ENCODE measurements at regions not wholly inside any gene's neighbourhood (a gene's known extent, or its start where the extent isn't known, plus 50 kb on each side); places are given as distances from the start of the nearest gene placed in this dataset.

DNA sequence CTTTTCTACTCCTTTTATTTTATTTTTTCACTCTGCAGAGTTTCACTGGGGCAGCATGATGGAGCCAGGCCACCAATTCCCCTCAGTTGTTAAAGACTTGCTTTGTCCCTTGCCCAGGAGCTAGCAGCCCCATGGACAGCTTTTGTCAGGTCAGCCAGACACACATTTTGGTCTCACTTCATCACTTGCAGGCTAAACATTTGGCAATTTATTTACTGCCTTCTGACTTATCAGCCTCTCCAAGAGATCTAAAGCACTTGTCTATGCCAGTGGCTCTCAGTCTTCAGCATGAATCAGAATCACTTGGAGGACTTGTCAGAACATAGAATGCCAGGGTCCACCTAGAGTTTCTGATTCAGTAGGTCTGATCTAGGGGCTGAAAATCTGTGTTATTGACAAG is 66.4 kb upstream of the GDF10 start:
- Histone ChIP-seq H2AFZ (no peak overlapping the region), H4K20me1 (ENCODE audit: insufficient read depth) (no peaks in the 10 kb centered on the region), H3K9me2 (ENCODE audit: insufficient read depth) (no peaks in the 10 kb centered on the region), H3K79me2 (ENCODE audit: low read depth) (no peaks in the 10 kb centered on the region), H3K27me3 (ENCODE audit: insufficient read depth, low read depth) (no peaks in the 10 kb centered on the region), H3K36me3 (ENCODE audit: low read depth) (no peaks in the 10 kb centered on the region), H3F3A (ENCODE audit: insufficient read depth, low read depth) (no peaks in the 10 kb centered on the region), H3K4me3 (no peak overlapping the region), H3K4me2 (no peak overlapping the region), H3K4me1 (replicated peaks; ENCODE audit: insufficient read depth) (no peaks in the 10 kb centered on the region), H3K27ac (no peak overlapping the region), H3K9me3 (ENCODE audit: insufficient read depth, low read depth) (no peaks in the 10 kb centered on the region)
- POLR2A ChIA-PET (ENCODE audit: unreplicated experiment) = no interaction called here
- BruUV-seq (replicated peaks) = no TSS peak
- TF ChIP-seq, protein P1, sequence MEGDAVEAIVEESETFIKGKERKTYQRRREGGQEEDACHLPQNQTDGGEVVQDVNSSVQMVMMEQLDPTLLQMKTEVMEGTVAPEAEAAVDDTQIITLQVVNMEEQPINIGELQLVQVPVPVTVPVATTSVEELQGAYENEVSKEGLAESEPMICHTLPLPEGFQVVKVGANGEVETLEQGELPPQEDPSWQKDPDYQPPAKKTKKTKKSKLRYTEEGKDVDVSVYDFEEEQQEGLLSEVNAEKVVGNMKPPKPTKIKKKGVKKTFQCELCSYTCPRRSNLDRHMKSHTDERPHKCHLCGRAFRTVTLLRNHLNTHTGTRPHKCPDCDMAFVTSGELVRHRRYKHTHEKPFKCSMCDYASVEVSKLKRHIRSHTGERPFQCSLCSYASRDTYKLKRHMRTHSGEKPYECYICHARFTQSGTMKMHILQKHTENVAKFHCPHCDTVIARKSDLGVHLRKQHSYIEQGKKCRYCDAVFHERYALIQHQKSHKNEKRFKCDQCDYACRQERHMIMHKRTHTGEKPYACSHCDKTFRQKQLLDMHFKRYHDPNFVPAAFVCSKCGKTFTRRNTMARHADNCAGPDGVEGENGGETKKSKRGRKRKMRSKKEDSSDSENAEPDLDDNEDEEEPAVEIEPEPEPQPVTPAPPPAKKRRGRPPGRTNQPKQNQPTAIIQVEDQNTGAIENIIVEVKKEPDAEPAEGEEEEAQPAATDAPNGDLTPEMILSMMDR (conservative IDR thresholded peaks at IDR 0.05) = no peak
- no peak for TF ChIP-seq EZH2 (IDR thresholded peaks at IDR 0.05; ENCODE audit: low read depth)
- DNase-seq = no peak
- intact Hi-C loops (cut with micrococcal nuclease; ENCODE audit: unreplicated experiment) = no loop called here
- CTCF ChIA-PET = no interaction called here

DNA sequence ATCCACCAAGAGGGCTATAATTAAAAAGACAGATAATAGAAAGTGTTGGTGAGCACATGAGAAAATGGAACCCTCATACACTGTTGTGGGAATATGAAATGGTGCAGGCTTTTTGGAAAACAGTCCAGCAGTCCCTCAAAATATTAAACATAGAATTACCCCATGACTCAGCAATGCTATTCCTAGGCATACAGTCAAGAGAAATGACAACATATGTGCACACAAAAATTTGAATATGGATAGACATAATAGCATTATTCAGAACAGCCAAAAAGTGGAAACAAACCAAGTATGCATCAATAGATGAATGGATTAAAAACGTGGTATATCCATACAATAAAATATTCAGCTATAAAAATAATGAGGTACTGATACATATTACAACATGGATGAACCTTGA is 64.5 kb upstream of the GDF10 start:
- DNase-seq = no peak
- Histone ChIP-seq H3K4me1 (replicated peaks; ENCODE audit: insufficient read depth) (no peaks in the 10 kb centered on the region), H3K9me3 (ENCODE audit: insufficient read depth, low read depth) (no peaks in the 10 kb centered on the region), H3K4me3 (no peak overlapping the region), H3K9me2 (ENCODE audit: insufficient read depth) (no peaks in the 10 kb centered on the region), H3K4me2 (no peak overlapping the region), H3K79me2 (ENCODE audit: low read depth) (no peaks in the 10 kb centered on the region), H3K27me3 (ENCODE audit: insufficient read depth, low read depth) (no peaks in the 10 kb centered on the region), H3F3A (ENCODE audit: insufficient read depth, low read depth) (no peaks in the 10 kb centered on the region), H4K20me1 (ENCODE audit: insufficient read depth) (no peaks in the 10 kb centered on the region), H2AFZ (no peak overlapping the region), H3K36me3 (ENCODE audit: low read depth) (no peaks in the 10 kb centered on the region), H3K27ac (no peak overlapping the region)
- ChIA-PET POLR2A (ENCODE audit: unreplicated experiment) (no interaction called here), CTCF (no interaction called here)
- BruUV-seq (replicated peaks) = no TSS peak
- TF ChIP-seq, protein P1 (conservative IDR thresholded peaks at IDR 0.05) = no peak
- no peak for TF ChIP-seq EZH2 (IDR thresholded peaks at IDR 0.05; ENCODE audit: low read depth)
- intact Hi-C loops (cut with micrococcal nuclease; ENCODE audit: unreplicated experiment) = no loop called here

DNA sequence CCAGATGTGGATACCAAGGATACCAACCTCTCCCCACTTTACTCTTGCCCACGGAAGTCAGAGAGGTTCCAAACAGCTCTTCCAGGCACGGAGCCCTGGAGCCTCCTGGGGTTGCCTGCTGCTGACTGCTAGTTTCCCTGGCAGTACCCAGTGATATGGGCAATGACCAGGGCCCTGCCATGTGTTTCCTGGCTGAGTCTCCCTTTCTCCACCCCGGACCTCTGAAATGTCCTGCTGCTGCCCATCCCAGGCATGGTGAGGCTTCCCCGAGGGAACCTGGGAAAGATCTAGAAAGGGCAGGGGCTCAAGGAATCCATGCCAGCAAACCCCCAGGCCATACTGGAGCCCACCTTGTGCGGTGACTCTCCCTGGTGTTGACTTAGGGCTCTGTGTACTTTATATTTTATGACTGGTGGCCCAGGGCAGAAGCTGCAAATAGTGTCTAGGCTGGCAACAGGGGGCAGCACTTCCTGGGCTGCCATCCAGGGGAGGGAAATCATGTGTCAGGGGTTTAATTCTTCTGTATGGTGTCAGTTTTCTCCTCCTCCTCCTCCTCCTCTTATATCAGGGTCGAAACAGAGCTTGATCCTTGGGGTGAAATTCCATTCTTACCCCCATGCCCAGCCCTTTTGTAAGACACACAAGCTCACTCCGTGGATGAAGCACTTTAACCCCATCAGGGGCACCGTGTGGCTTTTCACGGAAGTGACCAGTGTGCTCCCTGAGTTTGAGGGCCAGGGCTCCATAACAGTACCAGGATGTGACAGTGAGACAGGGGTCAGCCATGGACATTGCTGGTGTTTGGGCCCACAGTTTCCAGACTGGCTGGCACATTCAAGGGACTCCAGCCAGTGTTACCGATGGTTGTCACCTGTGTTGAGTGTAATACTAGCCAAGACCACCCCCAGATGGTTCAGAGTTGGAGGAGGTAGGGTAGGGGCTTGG is 62.4 kb upstream of the GDF10 start:
- H3K27me3 ChIP-seq (ENCODE audit: insufficient read depth, low read depth) = no peaks in the 10 kb centered on the region; the same call in 1 of the 2 replicates
- CTCF ChIA-PET = interaction anchor here (0.7 kb wide), 1 partner anchor 50 kb away, joined by 3 read pairs; no protein-coding TSS in a partner anchor
- POLR2A ChIA-PET (ENCODE audit: unreplicated experiment) = interaction anchor here (0.6 kb wide), 1 partner anchor 119 kb away, joined by 4 read pairs; no protein-coding TSS in a partner anchor
- no peaks in the 10 kb centered on the region for H3K79me2 ChIP-seq (ENCODE audit: low read depth)
- H3F3A ChIP-seq (ENCODE audit: insufficient read depth, low read depth) = no peaks in the 10 kb centered on the region
- no peak for DNase-seq
- no peaks in the 10 kb centered on the region for H3K4me1 ChIP-seq (replicated peaks; ENCODE audit: insufficient read depth)
- H2AFZ ChIP-seq = no peak overlapping the region
- no peaks in the 10 kb centered on the region for H3K9me3 ChIP-seq (ENCODE audit: insufficient read depth, low read depth)
- H3K4me2 ChIP-seq = no peak overlapping the region
- no peak for TF ChIP-seq EZH2 (IDR thresholded peaks at IDR 0.05; ENCODE audit: low read depth)
- TF ChIP-seq, protein P1 (conservative IDR thresholded peaks at IDR 0.05) = no peak
- H3K36me3 ChIP-seq (ENCODE audit: low read depth) = no peaks in the 10 kb centered on the region
- no peaks in the 10 kb centered on the region for H4K20me1 ChIP-seq (ENCODE audit: insufficient read depth)
- H3K9me2 ChIP-seq (ENCODE audit: insufficient read depth) = no peaks in the 10 kb centered on the region
- H3K27ac ChIP-seq = no peak overlapping the region
- BruUV-seq (replicated peaks) = no TSS peak
- no peak overlapping the region for H3K4me3 ChIP-seq
- intact Hi-C loops (cut with micrococcal nuclease; ENCODE audit: unreplicated experiment) = no loop called here
